Ascending aorta (tissue), 2 donors: ENCODE measurements at regions not wholly inside any gene's neighbourhood (a gene's known extent, or its start where the extent isn't known, plus 50 kb on each side); places are given as distances from the start of the nearest gene placed in this dataset.

ENCODE experiments used
- DNase-seq, 2 donors: peaks; one replicate each; pipeline ENCODE4 v3.0.0-alpha.2; 2019; ENCODE audit warnings: low spot score in 2 of 2
- H3K27ac ChIP-seq, 2 donors: fragments of 200-600 bp; sonication (generic); one replicate each; pipeline ENCODE4 v1.5.1; 2016 to 2017; ENCODE audit warnings: mild to moderate bottlenecking in 1 of 2
- H3K27me3 ChIP-seq: fragments of 200-600 bp; sonication (generic); one replicate; pipeline ENCODE4 v1.5.1; 2017
- H3K36me3 ChIP-seq, 2 donors: fragments of 200-600 bp; sonication (generic); one replicate each; pipeline ENCODE4 v1.5.1; 2016
- H3K4me1 ChIP-seq, 2 donors: fragments of 200-600 bp; sonication (generic); one replicate each; pipeline ENCODE4 v1.5.1; 2016 to 2017; ENCODE audit warnings: mild to moderate bottlenecking in 1 of 2
- H3K4me3 ChIP-seq, 2 donors: fragments of 200-600 bp; sonication (generic); one replicate each; pipeline ENCODE4 v1.5.1; 2016 to 2017; ENCODE audit warnings: mild to moderate bottlenecking in 1 of 2
- H3K9me3 ChIP-seq, 2 donors: fragments of 200-600 bp; sonication (generic); one replicate each; pipeline ENCODE4 v1.5.1; 2016
- CTCF ChIP-seq, 3 experiments: fragments of 200-600 bp in 2 of 3; fragments of 450-650 bp in 1 of 3; sonication (generic) in 2 of 3; IDR thresholded peaks; one replicate each; pipeline ENCODE4 v1.5.1; 2016 to 2019; ENCODE audit warnings: antibody characterized with exemption in 3 of 3, mild to moderate bottlenecking in 1 of 3, moderate library complexity in 1 of 3
- intact Hi-C: fragments of 100-400 bp; cut with DNase I; formaldehyde crosslinking; loops from one replicate; pipeline ENCODE4 v1.15.1; 2023

DNA sequence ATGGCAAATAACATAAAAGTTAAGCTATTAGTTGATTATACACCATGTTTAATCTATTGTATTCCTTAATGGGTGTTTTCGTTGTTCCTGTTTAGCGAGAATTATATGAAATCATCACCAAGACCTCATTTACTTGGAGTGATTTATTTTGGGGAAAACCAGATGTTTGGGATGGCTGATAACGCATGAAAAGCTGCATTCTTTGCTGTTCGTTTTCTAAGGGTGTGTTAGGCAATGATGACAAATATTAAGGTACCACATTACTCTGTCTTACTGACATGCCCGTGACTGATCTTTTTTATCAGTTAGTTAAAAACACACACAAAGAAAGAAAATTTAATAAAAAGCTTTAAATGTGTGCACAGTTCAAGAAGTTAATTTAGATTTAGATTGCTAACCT lies 176.4 kb downstream of the ZFP64 start:
- H3K27ac ChIP-seq = no peak overlapping the region
- no peaks in the 10 kb centered on the region for H3K27me3 ChIP-seq
- no peak for DNase-seq
- intact Hi-C loops = no loop called here
- peaks cover 0 to 17% of the 10 kb centered on the region in 2 donors for H3K9me3 ChIP-seq
- no peaks in the 10 kb centered on the region for H3K36me3 ChIP-seq
- no peaks in the 10 kb centered on the region for H3K4me1 ChIP-seq
- no peak for TF ChIP-seq CTCF (IDR thresholded peaks at IDR 0.05)
- H3K4me3 ChIP-seq = no peak overlapping the region

- intact Hi-C loops = no loop called here
- H3K36me3 ChIP-seq = no peaks in the 10 kb centered on the region
- H3K4me3 ChIP-seq = no peak overlapping the region
- no peak overlapping the region for H3K27ac ChIP-seq
- H3K9me3 ChIP-seq = peaks cover 0 to 17% of the 10 kb centered on the region in 2 donors
- H3K27me3 ChIP-seq = no peaks in the 10 kb centered on the region
- no peaks in the 10 kb centered on the region for H3K4me1 ChIP-seq
- no peak for TF ChIP-seq CTCF (IDR thresholded peaks at IDR 0.05)
- no peak for DNase-seq
Observed at GRCh38 chr20:52012079-52012478, 179.5 kb downstream of the ZFP64 start.

DNA sequence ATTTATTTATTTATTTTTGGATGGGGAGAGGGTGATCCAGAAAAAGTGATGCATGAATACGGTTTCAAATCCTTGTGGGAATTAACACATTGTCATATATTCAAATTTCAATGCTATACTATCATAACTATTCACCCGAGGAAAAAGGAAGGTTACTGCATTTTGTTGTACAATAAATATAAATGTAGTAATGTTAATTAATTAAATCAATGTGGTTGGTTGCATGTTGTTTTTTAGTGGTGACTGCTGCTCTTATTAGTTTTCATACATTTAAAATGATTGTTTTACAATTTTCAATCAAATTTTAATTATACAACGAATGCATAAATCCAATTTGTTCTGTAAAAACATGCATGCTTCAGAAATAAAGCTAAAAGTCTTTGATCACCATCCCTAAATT lies 180.5 kb downstream of the ZFP64 start:
- DNase-seq = no peak
- no peak for TF ChIP-seq CTCF (IDR thresholded peaks at IDR 0.05)
- no peak overlapping the region for H3K4me3 ChIP-seq

GRCh38 chr20:52010541-52010940 lies 181.0 kb downstream of the ZFP64 start:
- no peaks in the 10 kb centered on the region for H3K4me1 ChIP-seq
- no peak overlapping the region for H3K4me3 ChIP-seq
- intact Hi-C loops = no loop called here
- DNase-seq = no peak
- H3K27me3 ChIP-seq = no peaks in the 10 kb centered on the region
- H3K27ac ChIP-seq = no peak overlapping the region
- H3K36me3 ChIP-seq = no peaks in the 10 kb centered on the region
- no peak for TF ChIP-seq CTCF (IDR thresholded peaks at IDR 0.05)
- H3K9me3 ChIP-seq = peaks cover 0 to 17% of the 10 kb centered on the region in 2 donors

More for the DNA sequence above, 180.5 kb downstream of the ZFP64 start:
- H3K27me3 ChIP-seq = no peaks in the 10 kb centered on the region
- H3K36me3 ChIP-seq = no peaks in the 10 kb centered on the region
- H3K4me1 ChIP-seq = no peaks in the 10 kb centered on the region
- peaks cover 0 to 17% of the 10 kb centered on the region in 2 donors for H3K9me3 ChIP-seq
- intact Hi-C loops = no loop called here
- H3K27ac ChIP-seq = no peak overlapping the region

DNA sequence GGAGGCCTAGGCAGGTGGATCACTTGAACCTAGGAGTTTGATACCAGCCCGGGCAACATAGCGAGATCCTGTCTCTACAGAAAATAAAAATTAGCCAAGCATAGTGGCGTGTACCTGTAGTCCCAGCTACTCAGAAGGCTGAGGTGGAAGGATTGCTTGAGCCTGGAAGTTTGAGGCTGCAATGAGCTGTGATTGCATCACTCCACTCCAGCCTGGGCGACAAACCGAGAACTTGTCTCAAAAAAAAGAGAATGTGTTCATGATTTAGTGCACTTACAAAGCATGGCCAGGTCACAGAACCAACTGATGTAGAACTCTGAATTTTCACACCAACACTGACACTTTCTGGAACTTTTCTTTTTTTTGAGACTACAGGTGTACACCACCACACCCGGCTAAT lies 182.7 kb downstream of the ZFP64 start:
- Histone ChIP-seq H3K4me1 (no peaks in the 10 kb centered on the region), H3K4me3 (no peak overlapping the region), H3K36me3 (no peaks in the 10 kb centered on the region), H3K27me3 (no peaks in the 10 kb centered on the region), H3K27ac (no peak overlapping the region), H3K9me3 (peaks cover 0 to 17% of the 10 kb centered on the region in 2 donors)
- DNase-seq = no peak
- TF ChIP-seq CTCF (IDR thresholded peaks at IDR 0.05) = no peak
- intact Hi-C loops = no loop called here

DNA sequence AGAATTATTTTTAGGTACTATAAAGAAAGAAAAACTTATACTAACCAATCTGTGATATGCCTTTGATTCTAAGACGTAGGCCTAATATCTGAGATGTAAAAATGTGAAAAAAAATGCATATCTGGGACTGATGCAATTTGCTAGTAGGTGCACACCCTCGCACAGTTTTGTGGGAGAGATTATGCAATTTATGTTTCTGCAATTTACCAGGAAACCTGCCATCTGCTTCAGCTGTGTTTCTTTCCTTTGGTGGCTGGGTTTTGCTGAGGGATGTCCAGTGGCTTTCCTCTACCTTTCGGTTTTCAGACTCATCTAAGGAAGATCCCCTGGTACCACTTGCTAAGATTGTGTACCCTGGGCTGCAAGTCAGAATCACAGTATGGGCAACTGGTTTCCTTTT lies 186.9 kb downstream of the ZFP64 start:
- no peak for TF ChIP-seq CTCF (IDR thresholded peaks at IDR 0.05)
- intact Hi-C loops = no loop called here
- H3K27me3 ChIP-seq = no peaks in the 10 kb centered on the region
- no peak overlapping the region for H3K27ac ChIP-seq
- H3K4me3 ChIP-seq = no peak overlapping the region
- H3K36me3 ChIP-seq = no peaks in the 10 kb centered on the region
- no peaks in the 10 kb centered on the region for H3K4me1 ChIP-seq
- no peak for DNase-seq
- no peaks in the 10 kb centered on the region for H3K9me3 ChIP-seq
